ENCODE measurements at regions not wholly inside any gene's neighbourhood (a gene's known extent, or its start where the extent isn't known, plus 50 kb on each side); places are given as distances from the start of the nearest gene placed in this dataset.

DNA sequence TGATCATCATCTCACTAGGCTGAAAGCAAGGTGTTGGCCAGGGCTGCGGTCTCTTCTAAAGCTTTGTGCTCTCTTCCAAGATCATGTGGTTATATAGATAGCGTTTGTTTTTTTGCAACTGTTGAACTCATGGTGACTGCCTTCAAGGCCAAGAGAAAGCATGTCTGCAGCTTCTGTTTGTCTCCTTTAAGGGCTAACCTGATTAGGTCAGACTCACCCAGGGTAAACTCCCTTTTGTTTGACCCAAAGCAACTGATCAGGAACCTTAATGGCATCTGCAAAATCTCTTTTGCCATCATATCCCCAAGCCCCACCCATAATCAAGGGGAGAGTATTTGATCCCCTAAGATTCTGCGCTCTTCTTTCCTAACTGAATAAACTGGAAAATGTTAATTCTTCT is 72.2 kb upstream of the ALG13 start:
- Histone ChIP-seq H3K23me2 (ENCODE audit: insufficient read length, low read depth, low read length, poor library complexity, severe bottlenecking) (no peaks in the 10 kb centered on the region), H2AFZ (ENCODE audit: low read length) (no peak overlapping the region), H3K23ac (ENCODE audit: insufficient read length, low read depth, low read length) (no peak overlapping the region), H3K56ac (ENCODE audit: insufficient read length, low read depth, low read length) (no peak overlapping the region), H3K79me2 (ENCODE audit: insufficient read depth, low read length) (no peaks in the 10 kb centered on the region), H3T11ph (ENCODE audit: low read length) (no peak overlapping the region), H2BK5ac (ENCODE audit: insufficient read length, low read length) (no peak overlapping the region), H4K5ac (ENCODE audit: insufficient read length, low read depth, low read length) (no peak overlapping the region), H3K4ac (ENCODE audit: low read depth, low read length) (no peak overlapping the region), H2BK20ac (ENCODE audit: low read depth, low read length, poor library complexity, severe bottlenecking) (no peak overlapping the region), H2BK120ac (ENCODE audit: low read depth, low read length, poor library complexity, severe bottlenecking) (no peak overlapping the region), H2BK15ac (ENCODE audit: low read depth, low read length) (no peak overlapping the region), H3K9me3 (ENCODE audit: control insufficient read depth, low read depth, low read length) (no peaks in the 10 kb centered on the region), H3K4me2 (ENCODE audit: insufficient read depth, insufficient read length, low read length) (no peak overlapping the region), H2AK5ac (ENCODE audit: insufficient read length, low read length) (no peak overlapping the region), H3K14ac (ENCODE audit: insufficient read depth, low read length) (no peak overlapping the region), H3K4me1 (ENCODE audit: insufficient read depth, low read length) (no peaks in the 10 kb centered on the region), H2BK12ac (ENCODE audit: insufficient read length, low read depth, low read length) (no peak overlapping the region), H3K9ac (ENCODE audit: extremely low read depth, insufficient read length, low read length) (no peak overlapping the region), H4K8ac (replicated peaks; ENCODE audit: insufficient read length, low read depth, low read length) (no peak overlapping the region), H3K18ac (ENCODE audit: insufficient read length, low read depth, low read length) (no peak overlapping the region), H4K91ac (ENCODE audit: insufficient read length, low read depth, low read length) (no peak overlapping the region), H3K27me3 (ENCODE audit: insufficient read depth, low read length) (no peaks in the 10 kb centered on the region), H4K20me1 (ENCODE audit: control insufficient read depth, insufficient read depth, insufficient read length) (no peaks in the 10 kb centered on the region), H3K27ac (ENCODE audit: insufficient read length, low read depth, low read length) (no peak overlapping the region), H3K79me1 (ENCODE audit: insufficient read depth, low read depth, low read length, poor library complexity, severe bottlenecking) (no peaks in the 10 kb centered on the region)
- Mint-ChIP-seq H3K36me3 (ENCODE audit: insufficient read depth in 1 of 3, low read depth in 3 of 3) (no peaks in the 10 kb centered on the region), H3K4me1 (no peaks in the 10 kb centered on the region), H3K27me3 (ENCODE audit: low read depth) (no peaks in the 10 kb centered on the region), H3K9me3 (no peaks in the 10 kb centered on the region), H3K4me3 (no peak overlapping the region), H3K27ac (peak overlapping the region in 1 of 3 experiments; percentile 89; a peak in 2 of 7 replicates)
- no peak for DNase-seq
- TF ChIP-seq, protein P1, sequence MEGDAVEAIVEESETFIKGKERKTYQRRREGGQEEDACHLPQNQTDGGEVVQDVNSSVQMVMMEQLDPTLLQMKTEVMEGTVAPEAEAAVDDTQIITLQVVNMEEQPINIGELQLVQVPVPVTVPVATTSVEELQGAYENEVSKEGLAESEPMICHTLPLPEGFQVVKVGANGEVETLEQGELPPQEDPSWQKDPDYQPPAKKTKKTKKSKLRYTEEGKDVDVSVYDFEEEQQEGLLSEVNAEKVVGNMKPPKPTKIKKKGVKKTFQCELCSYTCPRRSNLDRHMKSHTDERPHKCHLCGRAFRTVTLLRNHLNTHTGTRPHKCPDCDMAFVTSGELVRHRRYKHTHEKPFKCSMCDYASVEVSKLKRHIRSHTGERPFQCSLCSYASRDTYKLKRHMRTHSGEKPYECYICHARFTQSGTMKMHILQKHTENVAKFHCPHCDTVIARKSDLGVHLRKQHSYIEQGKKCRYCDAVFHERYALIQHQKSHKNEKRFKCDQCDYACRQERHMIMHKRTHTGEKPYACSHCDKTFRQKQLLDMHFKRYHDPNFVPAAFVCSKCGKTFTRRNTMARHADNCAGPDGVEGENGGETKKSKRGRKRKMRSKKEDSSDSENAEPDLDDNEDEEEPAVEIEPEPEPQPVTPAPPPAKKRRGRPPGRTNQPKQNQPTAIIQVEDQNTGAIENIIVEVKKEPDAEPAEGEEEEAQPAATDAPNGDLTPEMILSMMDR (conservative IDR thresholded peaks at IDR 0.05), result no peak
- no CpG with 5 or more reads among the region's 3 CpGs for WGBS (ENCODE audit: extremely low coverage, insufficient read length, low lambda C conversion rate)
